WTC11 (cell line): ENCODE measurements at regions not wholly inside any gene's neighbourhood (a gene's known extent, or its start where the extent isn't known, plus 50 kb on each side); places are given as distances from the start of the nearest gene placed in this dataset.

Source experiments
- ETV6 ChIP-seq: sonication (generic); formaldehyde crosslinking; IDR thresholded peaks from 2 replicates; pipeline ENCODE4 v1.8.1; 2022; ENCODE audit warnings: mild to moderate bottlenecking, missing genetic modification reagents
- MXD4 ChIP-seq: fragments of 250-450 bp; sonication (Bioruptor Pico); IDR thresholded peaks from 2 replicates; pipeline ENCODE4 v1.8.0; 2021; ENCODE audit warnings: mild to moderate bottlenecking, moderate library complexity, borderline replicate concordance
- SP1 ChIP-seq: sonication (generic); formaldehyde crosslinking; conservative IDR thresholded peaks from 2 replicates; pipeline ENCODE4 v1.8.1; 2022; ENCODE audit warnings: missing genetic modification reagents
- TF ChIP-seq, protein P1 (sequence below): sonication (generic); formaldehyde crosslinking; IDR thresholded peaks from 2 replicates; pipeline ENCODE4 v1.8.0; 2023; ENCODE audit warnings: missing genetic modification reagents
- TF ChIP-seq, protein P2 (sequence below): fragments of 200-600 bp; IDR thresholded peaks from 2 replicates; pipeline ENCODE4 v1.8.0; 2022; ENCODE audit warnings: antibody characterized with exemption
- TF ChIP-seq, protein P3 (sequence below): sonication (generic); formaldehyde crosslinking; IDR thresholded peaks from 2 replicates; pipeline ENCODE4 v1.8.1; 2022; ENCODE audit warnings: low read depth, missing genetic modification reagents, borderline replicate concordance
- TF ChIP-seq, protein P4 (sequence below): sonication (generic); formaldehyde crosslinking; IDR thresholded peaks from 2 replicates; pipeline ENCODE4 v1.8.0; 2022; ENCODE audit warnings: mild to moderate bottlenecking, missing genetic modification reagents
- TF ChIP-seq, protein P5 (sequence below): sonication (generic); formaldehyde crosslinking; IDR thresholded peaks from 2 replicates; pipeline ENCODE4 v1.8.1; 2022; ENCODE audit warnings: low read depth, mild to moderate bottlenecking, moderate library complexity, missing genetic modification reagents, borderline replicate concordance
- TF ChIP-seq, protein P6 (sequence below): sonication (generic); formaldehyde crosslinking; IDR thresholded peaks from 2 replicates; pipeline ENCODE4 v1.8.0; 2022; ENCODE audit warnings: missing genetic modification reagents
- TF ChIP-seq, protein P7 (sequence below): sonication (generic); formaldehyde crosslinking; IDR thresholded peaks from 2 replicates; pipeline ENCODE4 v1.8.0; 2022; ENCODE audit warnings: mild to moderate bottlenecking, missing genetic modification reagents

DNA sequence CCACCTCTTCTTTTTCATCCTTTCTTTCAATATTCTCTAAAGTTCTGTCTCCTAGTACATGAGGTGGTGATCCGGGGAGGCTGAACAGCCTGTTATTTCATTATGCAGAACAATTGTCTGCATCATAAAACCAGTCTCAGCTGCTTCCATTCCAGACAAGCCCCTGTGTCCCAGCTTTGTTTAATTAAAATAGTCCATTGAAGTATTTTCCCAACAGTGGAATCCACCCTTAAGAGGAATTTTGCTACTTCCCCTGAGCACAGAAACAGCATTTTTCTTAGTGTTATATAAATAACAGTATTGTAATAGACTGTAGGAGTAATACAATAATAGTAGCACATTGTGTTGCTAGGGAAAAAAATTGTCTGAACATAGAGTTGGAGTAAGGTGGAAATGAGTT lies 395.4 kb upstream of the TCF4 start:
- TF ChIP-seq, protein P1, sequence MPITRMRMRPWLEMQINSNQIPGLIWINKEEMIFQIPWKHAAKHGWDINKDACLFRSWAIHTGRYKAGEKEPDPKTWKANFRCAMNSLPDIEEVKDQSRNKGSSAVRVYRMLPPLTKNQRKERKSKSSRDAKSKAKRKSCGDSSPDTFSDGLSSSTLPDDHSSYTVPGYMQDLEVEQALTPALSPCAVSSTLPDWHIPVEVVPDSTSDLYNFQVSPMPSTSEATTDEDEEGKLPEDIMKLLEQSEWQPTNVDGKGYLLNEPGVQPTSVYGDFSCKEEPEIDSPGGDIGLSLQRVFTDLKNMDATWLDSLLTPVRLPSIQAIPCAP (CRISPR knock-in tag): no peak
- TF ChIP-seq, protein P2, sequence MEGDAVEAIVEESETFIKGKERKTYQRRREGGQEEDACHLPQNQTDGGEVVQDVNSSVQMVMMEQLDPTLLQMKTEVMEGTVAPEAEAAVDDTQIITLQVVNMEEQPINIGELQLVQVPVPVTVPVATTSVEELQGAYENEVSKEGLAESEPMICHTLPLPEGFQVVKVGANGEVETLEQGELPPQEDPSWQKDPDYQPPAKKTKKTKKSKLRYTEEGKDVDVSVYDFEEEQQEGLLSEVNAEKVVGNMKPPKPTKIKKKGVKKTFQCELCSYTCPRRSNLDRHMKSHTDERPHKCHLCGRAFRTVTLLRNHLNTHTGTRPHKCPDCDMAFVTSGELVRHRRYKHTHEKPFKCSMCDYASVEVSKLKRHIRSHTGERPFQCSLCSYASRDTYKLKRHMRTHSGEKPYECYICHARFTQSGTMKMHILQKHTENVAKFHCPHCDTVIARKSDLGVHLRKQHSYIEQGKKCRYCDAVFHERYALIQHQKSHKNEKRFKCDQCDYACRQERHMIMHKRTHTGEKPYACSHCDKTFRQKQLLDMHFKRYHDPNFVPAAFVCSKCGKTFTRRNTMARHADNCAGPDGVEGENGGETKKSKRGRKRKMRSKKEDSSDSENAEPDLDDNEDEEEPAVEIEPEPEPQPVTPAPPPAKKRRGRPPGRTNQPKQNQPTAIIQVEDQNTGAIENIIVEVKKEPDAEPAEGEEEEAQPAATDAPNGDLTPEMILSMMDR: no peak
- TF ChIP-seq, protein P3, sequence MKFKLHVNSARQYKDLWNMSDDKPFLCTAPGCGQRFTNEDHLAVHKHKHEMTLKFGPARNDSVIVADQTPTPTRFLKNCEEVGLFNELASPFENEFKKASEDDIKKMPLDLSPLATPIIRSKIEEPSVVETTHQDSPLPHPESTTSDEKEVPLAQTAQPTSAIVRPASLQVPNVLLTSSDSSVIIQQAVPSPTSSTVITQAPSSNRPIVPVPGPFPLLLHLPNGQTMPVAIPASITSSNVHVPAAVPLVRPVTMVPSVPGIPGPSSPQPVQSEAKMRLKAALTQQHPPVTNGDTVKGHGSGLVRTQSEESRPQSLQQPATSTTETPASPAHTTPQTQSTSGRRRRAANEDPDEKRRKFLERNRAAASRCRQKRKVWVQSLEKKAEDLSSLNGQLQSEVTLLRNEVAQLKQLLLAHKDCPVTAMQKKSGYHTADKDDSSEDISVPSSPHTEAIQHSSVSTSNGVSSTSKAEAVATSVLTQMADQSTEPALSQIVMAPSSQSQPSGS: no peak
- TF ChIP-seq ETV6 (CRISPR knock-in tag) (no peak), SP1 (CRISPR knock-in tag) (no peak), MXD4 (CRISPR knock-in tag) (no peak)
- TF ChIP-seq, protein P4, sequence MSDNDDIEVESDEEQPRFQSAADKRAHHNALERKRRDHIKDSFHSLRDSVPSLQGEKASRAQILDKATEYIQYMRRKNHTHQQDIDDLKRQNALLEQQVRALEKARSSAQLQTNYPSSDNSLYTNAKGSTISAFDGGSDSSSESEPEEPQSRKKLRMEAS (CRISPR knock-in tag): no peak
- TF ChIP-seq, protein P5, sequence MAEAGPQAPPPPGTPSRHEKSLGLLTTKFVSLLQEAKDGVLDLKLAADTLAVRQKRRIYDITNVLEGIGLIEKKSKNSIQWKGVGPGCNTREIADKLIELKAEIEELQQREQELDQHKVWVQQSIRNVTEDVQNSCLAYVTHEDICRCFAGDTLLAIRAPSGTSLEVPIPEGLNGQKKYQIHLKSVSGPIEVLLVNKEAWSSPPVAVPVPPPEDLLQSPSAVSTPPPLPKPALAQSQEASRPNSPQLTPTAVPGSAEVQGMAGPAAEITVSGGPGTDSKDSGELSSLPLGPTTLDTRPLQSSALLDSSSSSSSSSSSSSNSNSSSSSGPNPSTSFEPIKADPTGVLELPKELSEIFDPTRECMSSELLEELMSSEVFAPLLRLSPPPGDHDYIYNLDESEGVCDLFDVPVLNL (CRISPR knock-in tag): no peak
- TF ChIP-seq, protein P6, sequence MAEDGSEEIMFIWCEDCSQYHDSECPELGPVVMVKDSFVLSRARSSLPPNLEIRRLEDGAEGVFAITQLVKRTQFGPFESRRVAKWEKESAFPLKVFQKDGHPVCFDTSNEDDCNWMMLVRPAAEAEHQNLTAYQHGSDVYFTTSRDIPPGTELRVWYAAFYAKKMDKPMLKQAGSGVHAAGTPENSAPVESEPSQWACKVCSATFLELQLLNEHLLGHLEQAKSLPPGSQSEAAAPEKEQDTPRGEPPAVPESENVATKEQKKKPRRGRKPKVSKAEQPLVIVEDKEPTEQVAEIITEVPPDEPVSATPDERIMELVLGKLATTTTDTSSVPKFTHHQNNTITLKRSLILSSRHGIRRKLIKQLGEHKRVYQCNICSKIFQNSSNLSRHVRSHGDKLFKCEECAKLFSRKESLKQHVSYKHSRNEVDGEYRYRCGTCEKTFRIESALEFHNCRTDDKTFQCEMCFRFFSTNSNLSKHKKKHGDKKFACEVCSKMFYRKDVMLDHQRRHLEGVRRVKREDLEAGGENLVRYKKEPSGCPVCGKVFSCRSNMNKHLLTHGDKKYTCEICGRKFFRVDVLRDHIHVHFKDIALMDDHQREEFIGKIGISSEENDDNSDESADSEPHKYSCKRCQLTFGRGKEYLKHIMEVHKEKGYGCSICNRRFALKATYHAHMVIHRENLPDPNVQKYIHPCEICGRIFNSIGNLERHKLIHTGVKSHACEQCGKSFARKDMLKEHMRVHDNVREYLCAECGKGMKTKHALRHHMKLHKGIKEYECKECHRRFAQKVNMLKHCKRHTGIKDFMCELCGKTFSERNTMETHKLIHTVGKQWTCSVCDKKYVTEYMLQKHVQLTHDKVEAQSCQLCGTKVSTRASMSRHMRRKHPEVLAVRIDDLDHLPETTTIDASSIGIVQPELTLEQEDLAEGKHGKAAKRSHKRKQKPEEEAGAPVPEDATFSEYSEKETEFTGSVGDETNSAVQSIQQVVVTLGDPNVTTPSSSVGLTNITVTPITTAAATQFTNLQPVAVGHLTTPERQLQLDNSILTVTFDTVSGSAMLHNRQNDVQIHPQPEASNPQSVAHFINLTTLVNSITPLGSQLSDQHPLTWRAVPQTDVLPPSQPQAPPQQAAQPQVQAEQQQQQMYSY: no peak
- TF ChIP-seq, protein P7, sequence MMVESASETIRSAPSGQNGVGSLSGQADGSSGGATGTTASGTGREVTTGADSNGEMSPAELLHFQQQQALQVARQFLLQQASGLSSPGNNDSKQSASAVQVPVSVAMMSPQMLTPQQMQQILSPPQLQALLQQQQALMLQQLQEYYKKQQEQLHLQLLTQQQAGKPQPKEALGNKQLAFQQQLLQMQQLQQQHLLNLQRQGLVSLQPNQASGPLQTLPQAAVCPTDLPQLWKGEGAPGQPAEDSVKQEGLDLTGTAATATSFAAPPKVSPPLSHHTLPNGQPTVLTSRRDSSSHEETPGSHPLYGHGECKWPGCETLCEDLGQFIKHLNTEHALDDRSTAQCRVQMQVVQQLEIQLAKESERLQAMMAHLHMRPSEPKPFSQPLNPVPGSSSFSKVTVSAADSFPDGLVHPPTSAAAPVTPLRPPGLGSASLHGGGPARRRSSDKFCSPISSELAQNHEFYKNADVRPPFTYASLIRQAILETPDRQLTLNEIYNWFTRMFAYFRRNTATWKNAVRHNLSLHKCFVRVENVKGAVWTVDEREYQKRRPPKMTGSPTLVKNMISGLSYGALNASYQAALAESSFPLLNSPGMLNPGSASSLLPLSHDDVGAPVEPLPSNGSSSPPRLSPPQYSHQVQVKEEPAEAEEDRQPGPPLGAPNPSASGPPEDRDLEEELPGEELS (CRISPR knock-in tag): no peak
